HepG2 (cell line): ENCODE measurements at regions not wholly inside any gene's neighbourhood (a gene's known extent, or its start where the extent isn't known, plus 50 kb on each side); places are given as distances from the start of the nearest gene placed in this dataset.
A peak's percentile ranks its signal among the peaks of the same experiment; 100 is the strongest.

ENCODE experiments used
- ATF1 ChIP-seq: IDR thresholded peaks from 2 replicates; pipeline ENCODE4 v1.6.1; 2016; ENCODE audit warnings: mild to moderate bottlenecking, control low read depth
- FLYWCH1 ChIP-seq: sonication (generic); formaldehyde crosslinking; IDR thresholded peaks from 2 replicates; pipeline ENCODE4 v1.8.1; 2023; ENCODE audit warnings: mild to moderate bottlenecking, missing genetic modification reagents
- HMG20A ChIP-seq: IDR thresholded peaks from 2 replicates; pipeline ENCODE4 v1.6.1; 2016; ENCODE audit warnings: borderline replicate concordance
- HNF4A ChIP-seq: sonication (generic); formaldehyde crosslinking; IDR thresholded peaks from 2 replicates; pipeline ENCODE4 v1.4.0; 2020; ENCODE audit warnings: missing genetic modification reagents
- MXI1 ChIP-seq: IDR thresholded peaks from 3 replicates; pipeline ENCODE4 v1.6.1; 2012; ENCODE audit warnings: low read depth, low read length, inconsistent platforms, borderline replicate concordance
- ZFP82 ChIP-seq: sonication (generic); formaldehyde crosslinking; IDR thresholded peaks from 2 replicates; pipeline ENCODE4 v1.5.1; 2020; ENCODE audit warnings: mild to moderate bottlenecking, missing genetic modification reagents, borderline replicate concordance
- ZNF317 ChIP-seq: sonication (generic); formaldehyde crosslinking; IDR thresholded peaks from 2 replicates; pipeline ENCODE4 v1.5.0; 2020; ENCODE audit warnings: mild to moderate bottlenecking, missing genetic modification reagents
- ZNF337 ChIP-seq: sonication (generic); formaldehyde crosslinking; IDR thresholded peaks from 2 replicates; pipeline ENCODE4 v1.5.1; 2020; ENCODE audit warnings: missing genetic modification reagents, low read depth, mild to moderate bottlenecking, borderline replicate concordance
- ZNF619 ChIP-seq: sonication (generic); formaldehyde crosslinking; IDR thresholded peaks from 2 replicates; pipeline ENCODE4 v1.4.0; 2020; ENCODE audit warnings: mild to moderate bottlenecking, missing genetic modification reagents
- ZNF772 ChIP-seq: sonication (generic); formaldehyde crosslinking; IDR thresholded peaks from 2 replicates; pipeline ENCODE4 v1.5.0; 2020; ENCODE audit warnings: mild to moderate bottlenecking, missing genetic modification reagents
- ZNF850 ChIP-seq: sonication (generic); formaldehyde crosslinking; conservative IDR thresholded peaks from 2 replicates; pipeline ENCODE4 v1.9.0; 2021; ENCODE audit warnings: mild to moderate bottlenecking, missing genetic modification reagents
- TF ChIP-seq, protein P1 (sequence below): sonication (generic); formaldehyde crosslinking; IDR thresholded peaks from 2 replicates; pipeline ENCODE4 v1.4.0; 2020; ENCODE audit warnings: mild to moderate bottlenecking, missing genetic modification reagents
- TF ChIP-seq, protein P2 (sequence below): IDR thresholded peaks from 2 replicates; pipeline ENCODE4 v1.6.1; 2012; ENCODE audit warnings: low read depth, low read length, improper control_type of control experiment
- TF ChIP-seq, protein P3 (sequence below): sonication (generic); formaldehyde crosslinking; IDR thresholded peaks from 2 replicates; pipeline ENCODE4 v1.4.0; 2020; ENCODE audit warnings: missing genetic modification reagents, borderline replicate concordance
- TF ChIP-seq, protein P4 (sequence below): sonication (generic); formaldehyde crosslinking; IDR thresholded peaks from 2 replicates; pipeline ENCODE4 v1.4.0; 2020; ENCODE audit warnings: missing genetic modification reagents
- TF ChIP-seq, protein P5 (sequence below): sonication (generic); formaldehyde crosslinking; IDR thresholded peaks from 2 replicates; pipeline ENCODE4 v1.8.0; 2022; ENCODE audit warnings: mild to moderate bottlenecking, missing genetic modification reagents, borderline replicate concordance

DNA sequence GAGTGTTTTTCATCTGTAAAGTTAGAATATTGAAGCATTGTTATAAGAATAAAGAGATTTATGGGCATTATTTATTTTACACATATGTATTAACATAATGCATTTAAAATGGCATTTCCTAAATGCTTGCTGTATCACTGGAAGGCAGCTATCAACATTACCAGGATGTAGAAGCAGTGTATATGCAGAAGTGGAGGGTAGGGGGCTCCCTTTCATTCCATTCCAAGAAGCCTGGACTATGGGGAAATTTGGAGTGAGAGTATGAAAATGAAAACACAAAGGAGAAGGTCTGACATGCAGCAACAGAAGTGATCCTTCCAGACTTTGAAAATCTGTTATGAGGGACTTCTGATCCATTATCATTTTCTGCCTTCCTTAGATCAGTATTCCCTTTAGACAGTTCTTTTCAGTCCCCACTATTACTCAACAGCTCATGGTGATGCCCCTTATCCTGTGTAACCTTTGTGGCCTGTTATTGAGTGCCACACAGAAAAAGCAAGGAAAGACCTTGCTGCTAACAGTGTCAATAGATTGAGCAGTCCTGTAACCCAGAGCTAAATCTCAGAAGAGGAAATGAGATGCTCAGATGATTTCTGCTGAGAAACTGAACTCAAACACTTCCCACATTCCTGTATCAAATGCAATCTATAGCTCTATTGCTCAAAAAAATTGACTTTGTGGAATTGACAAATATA is 216.6 kb downstream of the HNMT start (continued):
- TF ChIP-seq, protein P1, sequence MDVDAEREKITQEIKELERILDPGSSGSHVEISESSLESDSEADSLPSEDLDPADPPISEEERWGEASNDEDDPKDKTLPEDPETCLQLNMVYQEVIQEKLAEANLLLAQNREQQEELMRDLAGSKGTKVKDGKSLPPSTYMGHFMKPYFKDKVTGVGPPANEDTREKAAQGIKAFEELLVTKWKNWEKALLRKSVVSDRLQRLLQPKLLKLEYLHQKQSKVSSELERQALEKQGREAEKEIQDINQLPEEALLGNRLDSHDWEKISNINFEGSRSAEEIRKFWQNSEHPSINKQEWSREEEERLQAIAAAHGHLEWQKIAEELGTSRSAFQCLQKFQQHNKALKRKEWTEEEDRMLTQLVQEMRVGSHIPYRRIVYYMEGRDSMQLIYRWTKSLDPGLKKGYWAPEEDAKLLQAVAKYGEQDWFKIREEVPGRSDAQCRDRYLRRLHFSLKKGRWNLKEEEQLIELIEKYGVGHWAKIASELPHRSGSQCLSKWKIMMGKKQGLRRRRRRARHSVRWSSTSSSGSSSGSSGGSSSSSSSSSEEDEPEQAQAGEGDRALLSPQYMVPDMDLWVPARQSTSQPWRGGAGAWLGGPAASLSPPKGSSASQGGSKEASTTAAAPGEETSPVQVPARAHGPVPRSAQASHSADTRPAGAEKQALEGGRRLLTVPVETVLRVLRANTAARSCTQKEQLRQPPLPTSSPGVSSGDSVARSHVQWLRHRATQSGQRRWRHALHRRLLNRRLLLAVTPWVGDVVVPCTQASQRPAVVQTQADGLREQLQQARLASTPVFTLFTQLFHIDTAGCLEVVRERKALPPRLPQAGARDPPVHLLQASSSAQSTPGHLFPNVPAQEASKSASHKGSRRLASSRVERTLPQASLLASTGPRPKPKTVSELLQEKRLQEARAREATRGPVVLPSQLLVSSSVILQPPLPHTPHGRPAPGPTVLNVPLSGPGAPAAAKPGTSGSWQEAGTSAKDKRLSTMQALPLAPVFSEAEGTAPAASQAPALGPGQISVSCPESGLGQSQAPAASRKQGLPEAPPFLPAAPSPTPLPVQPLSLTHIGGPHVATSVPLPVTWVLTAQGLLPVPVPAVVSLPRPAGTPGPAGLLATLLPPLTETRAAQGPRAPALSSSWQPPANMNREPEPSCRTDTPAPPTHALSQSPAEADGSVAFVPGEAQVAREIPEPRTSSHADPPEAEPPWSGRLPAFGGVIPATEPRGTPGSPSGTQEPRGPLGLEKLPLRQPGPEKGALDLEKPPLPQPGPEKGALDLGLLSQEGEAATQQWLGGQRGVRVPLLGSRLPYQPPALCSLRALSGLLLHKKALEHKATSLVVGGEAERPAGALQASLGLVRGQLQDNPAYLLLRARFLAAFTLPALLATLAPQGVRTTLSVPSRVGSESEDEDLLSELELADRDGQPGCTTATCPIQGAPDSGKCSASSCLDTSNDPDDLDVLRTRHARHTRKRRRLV (CRISPR knock-in tag), result no peak
- TF ChIP-seq, protein P2, sequence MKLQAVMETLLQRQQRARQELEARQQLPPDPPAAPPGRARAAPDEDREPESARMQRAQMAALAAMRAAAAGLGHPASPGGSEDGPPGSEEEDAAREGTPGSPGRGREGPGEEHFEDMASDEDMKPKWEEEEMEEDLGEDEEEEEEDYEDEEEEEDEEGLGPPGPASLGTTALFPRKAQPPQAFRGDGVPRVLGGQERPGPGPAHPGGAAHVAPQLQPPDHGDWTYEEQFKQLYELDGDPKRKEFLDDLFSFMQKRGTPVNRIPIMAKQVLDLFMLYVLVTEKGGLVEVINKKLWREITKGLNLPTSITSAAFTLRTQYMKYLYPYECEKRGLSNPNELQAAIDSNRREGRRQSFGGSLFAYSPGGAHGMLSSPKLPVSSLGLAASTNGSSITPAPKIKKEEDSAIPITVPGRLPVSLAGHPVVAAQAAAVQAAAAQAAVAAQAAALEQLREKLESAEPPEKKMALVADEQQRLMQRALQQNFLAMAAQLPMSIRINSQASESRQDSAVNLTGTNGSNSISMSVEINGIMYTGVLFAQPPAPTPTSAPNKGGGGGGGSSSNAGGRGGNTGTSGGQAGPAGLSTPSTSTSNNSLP, result no peak
- peak; percentile 62; the same call in 1 of the 2 replicates for TF ChIP-seq ZNF317 (CRISPR knock-in tag)
- no peak for TF ChIP-seq ZNF850
- TF ChIP-seq FLYWCH1, result no peak
- TF ChIP-seq ZNF619 (CRISPR knock-in tag), result no peak
- peak; percentile 32; the same call in 1 of the 2 replicates for TF ChIP-seq HNF4A (CRISPR knock-in tag)
- TF ChIP-seq, protein P3, sequence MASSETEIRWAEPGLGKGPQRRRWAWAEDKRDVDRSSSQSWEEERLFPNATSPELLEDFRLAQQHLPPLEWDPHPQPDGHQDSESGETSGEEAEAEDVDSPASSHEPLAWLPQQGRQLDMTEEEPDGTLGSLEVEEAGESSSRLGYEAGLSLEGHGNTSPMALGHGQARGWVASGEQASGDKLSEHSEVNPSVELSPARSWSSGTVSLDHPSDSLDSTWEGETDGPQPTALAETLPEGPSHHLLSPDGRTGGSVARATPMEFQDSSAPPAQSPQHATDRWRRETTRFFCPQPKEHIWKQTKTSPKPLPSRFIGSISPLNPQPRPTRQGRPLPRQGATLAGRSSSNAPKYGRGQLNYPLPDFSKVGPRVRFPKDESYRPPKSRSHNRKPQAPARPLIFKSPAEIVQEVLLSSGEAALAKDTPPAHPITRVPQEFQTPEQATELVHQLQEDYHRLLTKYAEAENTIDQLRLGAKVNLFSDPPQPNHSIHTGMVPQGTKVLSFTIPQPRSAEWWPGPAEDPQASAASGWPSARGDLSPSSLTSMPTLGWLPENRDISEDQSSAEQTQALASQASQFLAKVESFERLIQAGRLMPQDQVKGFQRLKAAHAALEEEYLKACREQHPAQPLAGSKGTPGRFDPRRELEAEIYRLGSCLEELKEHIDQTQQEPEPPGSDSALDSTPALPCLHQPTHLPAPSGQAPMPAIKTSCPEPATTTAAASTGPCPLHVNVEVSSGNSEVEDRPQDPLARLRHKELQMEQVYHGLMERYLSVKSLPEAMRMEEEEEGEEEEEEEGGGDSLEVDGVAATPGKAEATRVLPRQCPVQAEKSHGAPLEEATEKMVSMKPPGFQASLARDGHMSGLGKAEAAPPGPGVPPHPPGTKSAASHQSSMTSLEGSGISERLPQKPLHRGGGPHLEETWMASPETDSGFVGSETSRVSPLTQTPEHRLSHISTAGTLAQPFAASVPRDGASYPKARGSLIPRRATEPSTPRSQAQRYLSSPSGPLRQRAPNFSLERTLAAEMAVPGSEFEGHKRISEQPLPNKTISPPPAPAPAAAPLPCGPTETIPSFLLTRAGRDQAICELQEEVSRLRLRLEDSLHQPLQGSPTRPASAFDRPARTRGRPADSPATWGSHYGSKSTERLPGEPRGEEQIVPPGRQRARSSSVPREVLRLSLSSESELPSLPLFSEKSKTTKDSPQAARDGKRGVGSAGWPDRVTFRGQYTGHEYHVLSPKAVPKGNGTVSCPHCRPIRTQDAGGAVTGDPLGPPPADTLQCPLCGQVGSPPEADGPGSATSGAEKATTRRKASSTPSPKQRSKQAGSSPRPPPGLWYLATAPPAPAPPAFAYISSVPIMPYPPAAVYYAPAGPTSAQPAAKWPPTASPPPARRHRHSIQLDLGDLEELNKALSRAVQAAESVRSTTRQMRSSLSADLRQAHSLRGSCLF (CRISPR knock-in tag), result no peak
- TF ChIP-seq ZFP82, result no peak
- no peak for TF ChIP-seq MXI1
- TF ChIP-seq HMG20A (CRISPR knock-in tag), result peak; percentile 19; the same call in 1 of the 2 replicates
- TF ChIP-seq ATF1 (CRISPR knock-in tag), result peak; percentile 35; the same call in 1 of the 2 replicates
- no peak for TF ChIP-seq ZNF772 (CRISPR knock-in tag)
- TF ChIP-seq, protein P4, sequence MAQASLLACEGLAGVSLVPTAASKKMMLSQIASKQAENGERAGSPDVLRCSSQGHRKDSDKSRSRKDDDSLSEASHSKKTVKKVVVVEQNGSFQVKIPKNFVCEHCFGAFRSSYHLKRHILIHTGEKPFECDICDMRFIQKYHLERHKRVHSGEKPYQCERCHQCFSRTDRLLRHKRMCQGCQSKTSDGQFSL (CRISPR knock-in tag), result no peak
- TF ChIP-seq, protein P5, sequence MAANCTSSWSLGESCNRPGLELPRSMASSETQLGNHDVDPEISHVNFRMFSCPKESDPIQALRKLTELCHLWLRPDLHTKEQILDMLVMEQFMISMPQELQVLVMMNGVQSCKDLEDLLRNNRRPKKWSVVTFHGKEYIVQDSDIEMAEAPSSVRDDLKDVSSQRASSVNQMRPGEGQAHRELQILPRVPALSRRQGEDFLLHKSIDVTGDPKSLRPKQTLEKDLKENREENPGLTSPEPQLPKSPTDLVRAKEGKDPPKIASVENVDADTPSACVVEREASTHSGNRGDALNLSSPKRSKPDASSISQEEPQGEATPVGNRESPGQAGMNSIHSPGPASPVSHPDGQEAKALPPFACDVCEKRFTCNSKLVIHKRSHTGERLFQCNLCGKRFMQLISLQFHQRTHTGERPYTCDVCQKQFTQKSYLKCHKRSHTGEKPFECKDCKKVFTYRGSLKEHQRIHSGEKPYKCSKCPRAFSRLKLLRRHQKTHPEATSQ, result no peak
- TF ChIP-seq ZNF337, result no peak
